ENCODE measurements at regions not wholly inside any gene's neighbourhood (a gene's known extent, or its start where the extent isn't known, plus 50 kb on each side); places are given as distances from the start of the nearest gene placed in this dataset.

- H3K4me3 ChIP-seq (replicated peaks; ENCODE audit: low read depth, low read length) = no peak overlapping the region
- H3K36me3 ChIP-seq (ENCODE audit: control insufficient read depth, insufficient read depth, low read length) = no peaks in the 10 kb centered on the region
- no peaks in the 10 kb centered on the region for H3K27me3 ChIP-seq (replicated peaks; ENCODE audit: control insufficient read depth, insufficient read depth, low read length)
- TF ChIP-seq CTCF (IDR thresholded peaks at IDR 0.05; ENCODE audit: insufficient read depth, low read length, poor library complexity, severe bottlenecking) = no peak
- DNase-seq (ENCODE audit: extremely low read depth, insufficient read length) = no peak
These were observed 460.7 kb downstream of the ICE1 start for GRCh38 chr5:5883146-5883545.

- H3K4me3 ChIP-seq (replicated peaks; ENCODE audit: low read depth, low read length) = no peak overlapping the region
These were observed 460.2 kb downstream of the ICE1 start for GRCh38 chr5:5882706-5883105.

GRCh38 chr5:5881294-5881693 is 458.8 kb downstream of the ICE1 start:
- no peak for DNase-seq (ENCODE audit: extremely low read depth, insufficient read length)
- H3K36me3 ChIP-seq (ENCODE audit: control insufficient read depth, insufficient read depth, low read length) = no peaks in the 10 kb centered on the region
- TF ChIP-seq CTCF (IDR thresholded peaks at IDR 0.05; ENCODE audit: insufficient read depth, low read length, poor library complexity, severe bottlenecking) = peak; percentile 58
- H3K4me3 ChIP-seq (replicated peaks; ENCODE audit: low read depth, low read length) = no peak overlapping the region
- H3K27me3 ChIP-seq (replicated peaks; ENCODE audit: control insufficient read depth, insufficient read depth, low read length) = no peaks in the 10 kb centered on the region

More at GRCh38 chr5:5882706-5883105, 460.2 kb downstream of the ICE1 start:
- no peak for DNase-seq (ENCODE audit: extremely low read depth, insufficient read length)
- TF ChIP-seq CTCF (IDR thresholded peaks at IDR 0.05; ENCODE audit: insufficient read depth, low read length, poor library complexity, severe bottlenecking) = no peak
- no peaks in the 10 kb centered on the region for H3K27me3 ChIP-seq (replicated peaks; ENCODE audit: control insufficient read depth, insufficient read depth, low read length)
- H3K36me3 ChIP-seq (ENCODE audit: control insufficient read depth, insufficient read depth, low read length) = no peaks in the 10 kb centered on the region

- TF ChIP-seq CTCF (IDR thresholded peaks at IDR 0.05; ENCODE audit: insufficient read depth, low read length, poor library complexity, severe bottlenecking) = no peak
- no peak for DNase-seq (ENCODE audit: extremely low read depth, insufficient read length)
- Histone ChIP-seq H3K27me3 (replicated peaks; ENCODE audit: control insufficient read depth, insufficient read depth, low read length) (no peaks in the 10 kb centered on the region), H3K4me3 (replicated peaks; ENCODE audit: low read depth, low read length) (no peak overlapping the region), H3K36me3 (ENCODE audit: control insufficient read depth, insufficient read depth, low read length) (no peaks in the 10 kb centered on the region)
These were observed 457.7 kb downstream of the ICE1 start for GRCh38 chr5:5880077-5880763.

GRCh38 chr5:5857396-5857795 is 434.9 kb downstream of the ICE1 start:
- Histone ChIP-seq H3K36me3 (ENCODE audit: control insufficient read depth, insufficient read depth, low read length) (no peaks in the 10 kb centered on the region), H3K4me3 (replicated peaks; ENCODE audit: low read depth, low read length) (no peak overlapping the region), H3K27me3 (replicated peaks; ENCODE audit: control insufficient read depth, insufficient read depth, low read length) (no peaks in the 10 kb centered on the region; the same call in 1 of the 2 replicates)
- no peak for DNase-seq (ENCODE audit: extremely low read depth, insufficient read length)
- TF ChIP-seq CTCF (IDR thresholded peaks at IDR 0.05; ENCODE audit: insufficient read depth, low read length, poor library complexity, severe bottlenecking) = no peak

- Histone ChIP-seq H3K27me3 (replicated peaks; ENCODE audit: control insufficient read depth, insufficient read depth, low read length) (no peaks in the 10 kb centered on the region; the same call in 1 of the 2 replicates), H3K36me3 (ENCODE audit: control insufficient read depth, insufficient read depth, low read length) (no peaks in the 10 kb centered on the region), H3K4me3 (replicated peaks; ENCODE audit: low read depth, low read length) (no peak overlapping the region)
- DNase-seq (ENCODE audit: extremely low read depth, insufficient read length) = no peak
- no peak for TF ChIP-seq CTCF (IDR thresholded peaks at IDR 0.05; ENCODE audit: insufficient read depth, low read length, poor library complexity, severe bottlenecking)
These were observed 431.6 kb downstream of the ICE1 start for GRCh38 chr5:5854087-5854486.
